ENCODE measurements at regions not wholly inside any gene's neighbourhood (a gene's known extent, or its start where the extent isn't known, plus 50 kb on each side); places are given as distances from the start of the nearest gene placed in this dataset.

DNA sequence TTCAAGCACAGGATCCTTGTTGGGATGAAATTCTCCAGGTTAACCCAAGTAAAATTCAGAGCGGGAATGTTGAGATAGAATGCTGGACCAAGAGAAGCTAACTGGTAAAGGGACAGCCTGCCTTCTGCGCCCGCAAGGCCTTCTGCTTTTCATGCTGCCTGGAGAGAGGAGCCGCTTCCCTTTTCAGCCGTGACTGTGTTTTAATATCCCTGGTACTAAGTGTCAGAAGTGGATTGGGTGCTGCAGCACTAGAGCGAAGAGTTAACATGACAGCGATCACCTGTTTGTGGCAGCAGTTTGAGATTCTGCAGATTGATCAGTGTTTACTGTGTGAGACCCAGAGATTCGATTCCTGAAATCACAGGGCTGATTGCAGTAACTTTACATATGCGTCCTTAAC, 197.4 kb upstream of the ZNF536 start:
- peaks cover 8% of the 10 kb centered on the region in 2 donors for H3K27me3 Mint-ChIP-seq
- Histone ChIP-seq H3K4me1 (ENCODE audit: insufficient read depth, low read length) (no peaks in the 10 kb centered on the region), H3K27me3 (ENCODE audit: insufficient read depth, low read length) (no peaks in the 10 kb centered on the region), H3K27ac (ENCODE audit: low read depth, low read length) (no peak overlapping the region), H3K36me3 (ENCODE audit: insufficient read depth, low read length) (no peaks in the 10 kb centered on the region), H3K9me3 (ENCODE audit: control insufficient read depth in 1 of 2, low read length in 2 of 2) (no peaks in the 10 kb centered on the region), H3K4me3 (ENCODE audit: low read length in 2 of 2) (no peak overlapping the region)
- POLR2A ChIA-PET (ENCODE audit: partially characterized antibody) = no interaction called here
- intact Hi-C loops (cut with micrococcal nuclease) = no loop called here
- H3K36me3 Mint-ChIP-seq = peaks cover 0 to 1% of the 10 kb centered on the region in 2 donors
- H3K27ac Mint-ChIP-seq = no peak overlapping the region
- no peak for DNase-seq
- H3K9me3 Mint-ChIP-seq = peaks cover 2 to 18% (median 6%) of the 10 kb centered on the region in 8 donors
- CTCF ChIA-PET (ENCODE audit: partially characterized antibody) = no interaction called here
- no peaks in the 10 kb centered on the region for H3K4me1 Mint-ChIP-seq
- H3K4me3 Mint-ChIP-seq = no peak overlapping the region

GRCh38 chr19:30175987-30176386, 196.2 kb upstream of the ZNF536 start:
- Histone ChIP-seq H3K36me3 (ENCODE audit: insufficient read depth, low read length) (no peaks in the 10 kb centered on the region), H3K4me1 (ENCODE audit: insufficient read depth, low read length) (no peaks in the 10 kb centered on the region), H3K4me3 (ENCODE audit: low read length in 2 of 2) (no peak overlapping the region), H3K27ac (ENCODE audit: low read depth, low read length) (no peak overlapping the region), H3K27me3 (ENCODE audit: insufficient read depth, low read length) (no peaks in the 10 kb centered on the region), H3K9me3 (ENCODE audit: control insufficient read depth in 1 of 2, low read length in 2 of 2) (no peaks in the 10 kb centered on the region)
- Mint-ChIP-seq H3K27me3 (peaks cover 8% of the 10 kb centered on the region in 2 donors), H3K36me3 (peaks cover 0 to 1% of the 10 kb centered on the region in 2 donors), H3K9me3 (peaks cover 2 to 24% (median 9%) of the 10 kb centered on the region in 8 donors), H3K27ac (no peak overlapping the region), H3K4me3 (no peak overlapping the region), H3K4me1 (no peaks in the 10 kb centered on the region)
- intact Hi-C loops (cut with micrococcal nuclease) = no loop called here
- CTCF ChIA-PET (ENCODE audit: partially characterized antibody) = no interaction called here
- no peak for DNase-seq
- POLR2A ChIA-PET (ENCODE audit: partially characterized antibody) = no interaction called here

DNA sequence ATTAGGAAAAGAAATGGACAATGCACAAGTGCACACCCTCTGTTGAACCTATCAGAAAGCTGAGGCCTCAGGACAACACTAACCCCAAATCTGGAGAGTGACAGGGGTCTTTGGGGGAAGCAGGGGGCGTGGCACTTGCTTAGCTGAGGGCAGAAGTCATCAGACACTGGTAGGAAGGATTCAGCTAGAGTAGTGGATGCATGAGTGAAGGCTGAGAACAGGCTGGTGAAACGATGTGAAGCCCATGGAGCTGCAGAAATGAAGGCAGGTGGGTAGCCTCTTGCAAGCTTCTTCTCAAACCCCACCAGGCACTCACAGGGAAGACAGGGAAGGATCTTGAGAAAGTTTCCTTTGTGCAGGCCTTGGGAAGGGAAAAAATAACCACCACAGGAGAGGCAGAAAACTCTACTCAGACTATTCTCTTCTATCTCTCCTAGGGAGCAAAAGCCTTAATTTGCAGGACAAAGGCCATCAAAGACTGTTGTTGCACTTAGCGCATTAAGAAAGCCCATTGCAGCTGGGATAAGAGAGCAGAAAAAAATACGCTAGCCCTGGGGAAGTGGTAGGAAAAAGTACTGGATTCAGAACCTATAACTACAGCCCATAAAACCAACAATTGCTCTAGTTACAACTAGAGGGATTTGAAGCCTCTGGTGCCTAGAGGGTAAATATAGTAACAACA, 193.3 kb upstream of the ZNF536 start:
- Histone ChIP-seq H3K27ac (ENCODE audit: low read depth, low read length) (no peak overlapping the region), H3K27me3 (ENCODE audit: insufficient read depth, low read length) (no peaks in the 10 kb centered on the region), H3K36me3 (ENCODE audit: insufficient read depth, low read length) (no peaks in the 10 kb centered on the region), H3K4me3 (ENCODE audit: low read length in 2 of 2) (no peak overlapping the region), H3K4me1 (ENCODE audit: insufficient read depth, low read length) (no peaks in the 10 kb centered on the region), H3K9me3 (ENCODE audit: control insufficient read depth in 1 of 2, low read length in 2 of 2) (no peaks in the 10 kb centered on the region)
- Mint-ChIP-seq H3K36me3 (peaks cover 0 to 1% of the 10 kb centered on the region in 2 donors), H3K4me3 (no peak overlapping the region), H3K9me3 (peaks cover 2 to 50% (median 30%) of the 10 kb centered on the region in 8 donors), H3K27ac (no peak overlapping the region), H3K4me1 (no peaks in the 10 kb centered on the region), H3K27me3 (peaks cover 8% of the 10 kb centered on the region in 2 donors)
- intact Hi-C loops (cut with micrococcal nuclease) = no loop called here
- ChIA-PET CTCF (ENCODE audit: partially characterized antibody) (no interaction called here), POLR2A (ENCODE audit: partially characterized antibody) (no interaction called here)
- no peak for DNase-seq

DNA sequence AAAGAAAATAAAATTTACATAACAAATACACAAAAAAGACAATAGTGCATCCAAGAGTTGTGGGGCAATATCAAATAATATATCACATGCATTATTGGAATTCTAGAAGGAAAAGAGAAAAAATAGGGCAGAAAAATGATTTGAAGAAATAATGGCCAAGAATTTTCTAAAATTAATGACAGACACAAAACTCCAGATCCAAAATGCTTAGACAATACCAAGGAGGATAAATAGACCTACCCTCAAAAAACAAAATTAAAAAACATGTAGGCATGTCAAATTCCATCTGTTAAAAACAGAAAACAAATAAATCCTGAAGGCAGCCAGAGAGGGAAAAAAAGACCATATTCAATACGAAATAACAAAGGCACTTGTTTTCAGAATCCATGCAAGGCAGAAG, 191.5 kb upstream of the ZNF536 start:
- CTCF ChIA-PET (ENCODE audit: partially characterized antibody) = no interaction called here
- no peak overlapping the region for H3K4me3 Mint-ChIP-seq
- Histone ChIP-seq H3K27me3 (ENCODE audit: insufficient read depth, low read length) (no peaks in the 10 kb centered on the region), H3K4me3 (ENCODE audit: low read length in 2 of 2) (no peak overlapping the region), H3K9me3 (ENCODE audit: control insufficient read depth in 1 of 2, low read length in 2 of 2) (no peaks in the 10 kb centered on the region), H3K27ac (ENCODE audit: low read depth, low read length) (no peak overlapping the region), H3K4me1 (ENCODE audit: insufficient read depth, low read length) (no peaks in the 10 kb centered on the region), H3K36me3 (ENCODE audit: insufficient read depth, low read length) (no peaks in the 10 kb centered on the region)
- H3K27me3 Mint-ChIP-seq = peaks cover 8% of the 10 kb centered on the region in 2 donors
- POLR2A ChIA-PET (ENCODE audit: partially characterized antibody) = no interaction called here
- no peak for DNase-seq
- no peak overlapping the region for H3K27ac Mint-ChIP-seq
- intact Hi-C loops (cut with micrococcal nuclease) = no loop called here
- no peaks in the 10 kb centered on the region for H3K4me1 Mint-ChIP-seq
- H3K36me3 Mint-ChIP-seq = peaks cover 0 to 3% of the 10 kb centered on the region in 2 donors
- H3K9me3 Mint-ChIP-seq = peaks cover 2 to 68% (median 40%) of the 10 kb centered on the region in 8 donors

GRCh38 chr19:30183807-30184490, 188.2 kb upstream of the ZNF536 start:
- POLR2A ChIA-PET (ENCODE audit: partially characterized antibody) = no interaction called here
- Histone ChIP-seq H3K27ac (ENCODE audit: low read depth, low read length) (no peak overlapping the region), H3K4me1 (ENCODE audit: insufficient read depth, low read length) (no peaks in the 10 kb centered on the region), H3K4me3 (ENCODE audit: low read length in 2 of 2) (no peak overlapping the region), H3K36me3 (ENCODE audit: insufficient read depth, low read length) (no peaks in the 10 kb centered on the region), H3K9me3 (ENCODE audit: control insufficient read depth in 1 of 2, low read length in 2 of 2) (no peaks in the 10 kb centered on the region), H3K27me3 (ENCODE audit: insufficient read depth, low read length) (no peaks in the 10 kb centered on the region)
- peaks cover 0 to 76% (median 54%) of the 10 kb centered on the region in 8 donors for H3K9me3 Mint-ChIP-seq
- H3K27me3 Mint-ChIP-seq = no peaks in the 10 kb centered on the region
- H3K27ac Mint-ChIP-seq = no peak overlapping the region
- H3K4me3 Mint-ChIP-seq = no peak overlapping the region
- H3K36me3 Mint-ChIP-seq = peaks cover 0 to 3% of the 10 kb centered on the region in 2 donors
- no peak for DNase-seq
- CTCF ChIA-PET (ENCODE audit: partially characterized antibody) = no interaction called here
- H3K4me1 Mint-ChIP-seq = no peaks in the 10 kb centered on the region
- intact Hi-C loops (cut with micrococcal nuclease) = no loop called here

GRCh38 chr19:30202060-30202600, 170.1 kb upstream of the ZNF536 start:
- no peak for DNase-seq
- no peaks in the 10 kb centered on the region for H3K36me3 ChIP-seq (ENCODE audit: insufficient read depth, low read length)
- H3K27ac Mint-ChIP-seq = no peak overlapping the region
- intact Hi-C loops (cut with micrococcal nuclease) = no loop called here
- no peaks in the 10 kb centered on the region for H3K4me1 Mint-ChIP-seq
- POLR2A ChIA-PET (ENCODE audit: partially characterized antibody) = no interaction called here
- H3K36me3 Mint-ChIP-seq = no peaks in the 10 kb centered on the region
- H3K27ac ChIP-seq (ENCODE audit: low read depth, low read length) = no peak overlapping the region
- CTCF ChIA-PET (ENCODE audit: partially characterized antibody) = no interaction called here
- no peak overlapping the region for H3K4me3 Mint-ChIP-seq
- H3K9me3 ChIP-seq (ENCODE audit: control insufficient read depth in 1 of 2, low read length in 2 of 2) = no peaks in the 10 kb centered on the region
- no peaks in the 10 kb centered on the region for H3K27me3 ChIP-seq (ENCODE audit: insufficient read depth, low read length)
- H3K27me3 Mint-ChIP-seq = peaks cover 2 to 3% of the 10 kb centered on the region in 2 donors
- no peak overlapping the region for H3K4me3 ChIP-seq (ENCODE audit: low read length in 2 of 2)
- no peaks in the 10 kb centered on the region for H3K4me1 ChIP-seq (ENCODE audit: insufficient read depth, low read length)
- H3K9me3 Mint-ChIP-seq = peaks cover 0 to 13% (median 5%) of the 10 kb centered on the region in 8 donors

GRCh38 chr19:30204721-30205120, 167.5 kb upstream of the ZNF536 start:
- ChIA-PET POLR2A (ENCODE audit: partially characterized antibody) (no interaction called here), CTCF (ENCODE audit: partially characterized antibody) (no interaction called here)
- H3K36me3 Mint-ChIP-seq = no peaks in the 10 kb centered on the region
- no peaks in the 10 kb centered on the region for H3K9me3 ChIP-seq (ENCODE audit: control insufficient read depth in 1 of 2, low read length in 2 of 2)
- peaks cover 3 to 5% of the 10 kb centered on the region in 2 donors for H3K27me3 Mint-ChIP-seq
- no peak for DNase-seq
- H3K27ac ChIP-seq (ENCODE audit: low read depth, low read length) = no peak overlapping the region
- intact Hi-C loops (cut with micrococcal nuclease) = no loop called here
- H3K27me3 ChIP-seq (ENCODE audit: insufficient read depth, low read length) = no peaks in the 10 kb centered on the region
- H3K9me3 Mint-ChIP-seq = peaks cover 0 to 4% (median under 1%) of the 10 kb centered on the region in 8 donors
- no peaks in the 10 kb centered on the region for H3K36me3 ChIP-seq (ENCODE audit: insufficient read depth, low read length)
- H3K4me1 Mint-ChIP-seq = no peaks in the 10 kb centered on the region
- H3K27ac Mint-ChIP-seq = no peak overlapping the region
- H3K4me3 Mint-ChIP-seq = no peak overlapping the region
- no peaks in the 10 kb centered on the region for H3K4me1 ChIP-seq (ENCODE audit: insufficient read depth, low read length)
- H3K4me3 ChIP-seq (ENCODE audit: low read length in 2 of 2) = no peak overlapping the region

Measured in CD4-positive, alpha-beta memory T cell (primary cell).